ENCODE measurements at regions not wholly inside any gene's neighbourhood (a gene's known extent, or its start where the extent isn't known, plus 50 kb on each side); places are given as distances from the start of the nearest gene placed in this dataset.

DNA sequence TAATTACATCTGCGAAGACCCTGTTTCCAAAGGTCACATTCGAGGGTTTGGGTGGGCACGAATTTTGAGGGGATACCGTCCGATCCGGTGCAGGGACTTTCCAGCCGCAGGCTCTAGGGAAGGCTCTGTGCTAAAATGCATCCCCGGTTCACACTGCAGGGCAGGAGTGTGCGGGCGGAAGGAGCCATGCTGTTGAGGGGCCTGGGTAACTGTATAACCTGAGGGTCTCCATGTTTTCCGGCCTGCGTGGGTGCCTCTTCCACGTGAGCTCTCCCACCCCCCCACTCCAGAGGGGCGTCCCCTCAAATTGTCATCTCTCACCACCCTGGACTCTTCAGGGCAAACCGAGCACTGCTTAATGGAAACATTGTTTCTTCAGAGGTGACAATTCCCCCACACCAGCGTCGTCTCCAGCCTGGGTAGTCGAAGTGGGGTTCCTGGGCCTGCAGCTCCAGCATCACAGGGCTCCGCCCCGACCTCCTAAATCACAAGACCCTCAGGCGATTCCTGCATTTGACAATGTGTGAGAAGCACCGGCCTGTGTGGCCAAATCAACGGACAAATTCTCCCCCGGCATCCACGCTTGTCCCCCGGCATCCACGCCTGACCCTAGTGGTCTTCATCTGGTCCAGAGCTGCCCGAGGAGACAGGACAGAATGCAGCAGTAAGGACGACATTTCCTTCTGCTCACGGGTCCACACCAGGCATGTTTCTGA lies 51.2 kb downstream of the FOXL3 start:
- no peak overlapping the region for H3K4me3 Mint-ChIP-seq

DNA sequence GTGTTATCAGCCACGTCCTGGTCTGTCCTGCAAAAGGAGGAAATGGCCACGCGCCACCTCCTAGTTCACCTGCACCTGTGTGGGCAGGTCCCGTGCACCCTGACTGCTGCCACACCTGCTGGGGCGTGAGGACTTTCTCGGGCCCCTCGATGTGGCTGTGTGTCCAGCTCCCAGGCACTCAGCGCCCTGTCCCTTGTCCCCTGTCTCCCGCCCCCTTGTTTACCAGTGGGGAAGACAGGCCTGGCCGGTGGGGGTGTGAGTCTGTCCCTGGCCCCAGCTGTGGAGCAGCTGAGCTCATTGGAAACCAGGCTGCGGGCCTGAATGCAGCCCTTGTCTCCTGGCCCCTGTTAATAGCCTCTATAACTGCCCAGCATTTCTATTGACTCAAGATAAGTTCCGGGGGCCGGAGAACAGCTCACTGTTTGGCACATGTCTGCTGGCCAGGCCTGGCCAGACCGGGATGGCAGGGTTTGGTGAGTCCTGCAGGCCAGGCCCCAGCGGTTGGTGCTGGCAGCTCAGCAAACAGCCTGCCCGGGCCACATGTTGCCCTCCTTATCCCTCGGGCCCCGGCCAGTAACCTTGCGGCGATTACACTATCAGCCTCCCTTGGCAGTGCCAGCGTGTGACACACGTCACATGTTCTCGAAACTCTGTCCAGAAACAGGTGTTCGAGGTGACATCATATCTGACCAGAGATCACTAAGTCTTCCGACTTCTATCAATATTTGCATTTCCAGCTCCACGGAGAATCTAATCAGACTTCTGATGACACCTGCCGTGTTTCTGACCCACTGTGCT lies 52.1 kb downstream of the FOXL3 start:
- Mint-ChIP-seq H3K4me1 (no peaks in the 10 kb centered on the region), H3K4me3 (no peak overlapping the region), H3K27ac (no peak overlapping the region), H3K27me3 (peaks cover 9% of the 10 kb centered on the region), H3K36me3 (no peaks in the 10 kb centered on the region), H3K9me3 (no peaks in the 10 kb centered on the region)
- DNase-seq (ENCODE audit: low spot score in 2 of 2) (no peak), ATAC-seq (ENCODE audit: low read depth) (no peak)

More for the DNA sequence above, 51.2 kb downstream of the FOXL3 start:
- peaks cover 9% of the 10 kb centered on the region for H3K27me3 Mint-ChIP-seq
- no peaks in the 10 kb centered on the region for H3K4me1 Mint-ChIP-seq
- no peak overlapping the region for H3K27ac Mint-ChIP-seq
- H3K36me3 Mint-ChIP-seq: no peaks in the 10 kb centered on the region
- H3K9me3 Mint-ChIP-seq: no peaks in the 10 kb centered on the region
- no peak for ATAC-seq (ENCODE audit: low read depth)
- DNase-seq (ENCODE audit: low spot score in 2 of 2): no peak

DNA sequence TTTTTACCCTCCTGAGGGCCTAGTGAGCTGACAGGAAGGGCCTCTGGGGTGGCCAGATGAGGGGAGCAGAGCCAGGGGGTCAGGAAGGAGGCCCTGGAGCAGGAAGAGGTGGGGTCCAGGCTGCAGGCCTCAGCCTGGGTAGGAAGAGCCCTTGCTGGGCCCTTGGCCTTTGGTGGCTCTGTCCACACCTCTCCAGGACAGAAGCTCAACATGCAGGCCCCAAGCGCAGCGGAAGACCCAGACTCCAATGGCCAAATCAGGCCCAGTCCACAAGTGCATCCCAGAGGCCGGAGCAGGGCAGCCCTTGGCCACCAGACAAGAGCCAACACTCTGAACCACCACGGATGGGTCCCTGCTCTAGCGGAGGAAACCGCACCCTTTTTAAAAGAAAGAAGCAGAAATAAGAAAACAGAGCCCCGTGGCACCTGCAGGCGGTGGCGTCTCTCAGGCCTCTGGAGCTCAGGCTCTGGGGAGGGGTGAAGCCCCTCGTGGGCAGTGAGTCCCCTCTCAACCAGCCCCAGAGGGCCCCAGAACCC lies 52.8 kb downstream of the FOXL3 start:
- Mint-ChIP-seq H3K4me1 (no peaks in the 10 kb centered on the region), H3K27ac (no peak overlapping the region), H3K4me3 (no peak overlapping the region), H3K27me3 (peaks cover 9% of the 10 kb centered on the region), H3K36me3 (no peaks in the 10 kb centered on the region), H3K9me3 (no peaks in the 10 kb centered on the region)
- DNase-seq (ENCODE audit: low spot score in 2 of 2): no peak
- ATAC-seq (ENCODE audit: low read depth): no peak

DNA sequence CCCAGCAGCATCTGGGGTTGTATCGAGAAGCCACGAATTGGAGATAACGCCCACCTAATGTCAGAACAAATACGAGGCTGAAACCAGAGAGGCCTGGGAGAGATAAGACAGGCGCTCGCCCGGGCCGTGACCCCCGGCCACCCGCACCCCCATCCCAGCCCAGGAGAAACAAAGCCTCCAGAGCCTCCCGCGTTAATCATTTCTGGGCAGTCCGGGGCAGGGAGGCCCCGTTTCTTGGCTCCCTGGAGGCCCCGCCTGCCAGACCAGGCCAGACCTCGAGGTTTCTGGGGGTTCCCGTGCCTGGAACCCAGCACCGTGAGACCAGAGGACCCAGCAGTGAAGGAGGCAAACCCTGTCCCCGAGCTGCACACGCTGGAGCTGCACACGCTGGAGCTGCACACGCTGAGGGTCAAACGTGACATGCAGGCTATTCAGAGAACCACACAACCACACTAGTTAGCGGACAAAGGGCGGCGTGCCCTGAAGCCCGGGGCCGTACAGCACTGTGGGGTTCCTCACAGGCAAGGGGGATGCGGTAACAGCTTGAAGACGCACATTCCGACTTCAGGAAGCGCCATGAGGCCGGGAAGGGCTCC lies 53.4 kb downstream of the FOXL3 start:
- ATAC-seq (ENCODE audit: low read depth) (no peak), DNase-seq (ENCODE audit: low spot score in 2 of 2) (no peak)
- Mint-ChIP-seq H3K9me3 (no peaks in the 10 kb centered on the region), H3K27ac (no peak overlapping the region), H3K36me3 (no peaks in the 10 kb centered on the region), H3K27me3 (peaks cover 9% of the 10 kb centered on the region), H3K4me1 (no peaks in the 10 kb centered on the region), H3K4me3 (no peak overlapping the region)

- H3K36me3 Mint-ChIP-seq: no peaks in the 10 kb centered on the region
- H3K27ac Mint-ChIP-seq: no peak overlapping the region
- no peak for DNase-seq (ENCODE audit: low spot score in 2 of 2)
- no peak overlapping the region for H3K4me3 Mint-ChIP-seq
- no peaks in the 10 kb centered on the region for H3K9me3 Mint-ChIP-seq
- no peaks in the 10 kb centered on the region for H3K4me1 Mint-ChIP-seq
- no peak for ATAC-seq (ENCODE audit: low read depth)
- peaks cover 9% of the 10 kb centered on the region for H3K27me3 Mint-ChIP-seq
Observed at GRCh38 chr7:343864-344607, 54.1 kb downstream of the FOXL3 start.

- DNase-seq (ENCODE audit: low spot score in 2 of 2) (no peak), ATAC-seq (ENCODE audit: low read depth) (no peak)
- no peak overlapping the region for H3K4me3 Mint-ChIP-seq
- no peaks in the 10 kb centered on the region for H3K36me3 Mint-ChIP-seq
- H3K27me3 Mint-ChIP-seq: peaks cover 6% of the 10 kb centered on the region
- H3K27ac Mint-ChIP-seq: no peak overlapping the region
- H3K9me3 Mint-ChIP-seq: no peaks in the 10 kb centered on the region
- H3K4me1 Mint-ChIP-seq: no peaks in the 10 kb centered on the region
Observed at GRCh38 chr7:344608-344994, 54.6 kb downstream of the FOXL3 start.

DNA sequence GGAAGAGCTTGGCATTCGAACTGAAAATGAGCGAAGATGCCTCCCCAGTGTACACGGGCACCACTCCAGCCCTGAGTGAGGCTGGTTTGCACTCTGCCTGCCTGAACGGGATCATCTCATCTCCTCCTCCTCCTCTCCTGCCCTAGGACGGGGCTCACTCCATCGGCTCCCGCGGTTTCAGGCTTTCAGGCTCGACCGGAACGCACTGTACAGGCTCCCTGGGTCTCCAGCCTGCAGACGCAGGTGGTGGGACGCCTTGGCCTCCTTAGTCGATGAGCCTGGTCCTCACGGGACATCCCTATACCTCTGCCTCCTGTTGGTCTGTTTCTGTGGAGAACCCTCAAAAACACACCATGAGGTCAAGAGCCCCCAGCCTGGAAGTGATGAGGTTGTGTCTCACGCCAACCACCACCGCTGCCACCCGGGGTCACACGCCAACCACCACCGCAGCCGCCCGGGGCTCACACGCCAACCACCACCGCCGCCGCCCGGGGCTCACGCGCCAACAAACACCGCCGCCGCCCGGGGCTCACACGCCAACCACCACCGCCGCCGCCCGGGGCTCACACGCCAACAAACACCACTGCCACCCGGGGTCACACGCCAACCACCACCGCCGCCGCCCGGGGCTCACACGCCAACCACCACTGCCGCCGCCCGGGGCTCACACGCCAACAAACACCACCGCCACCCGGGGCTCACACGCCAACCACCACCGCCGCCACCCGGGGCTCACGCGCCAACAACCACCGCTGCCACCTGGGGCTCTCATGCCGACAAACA lies 56.3 kb downstream of the FOXL3 start:
- H3K9me3 Mint-ChIP-seq: no peaks in the 10 kb centered on the region
- H3K4me1 Mint-ChIP-seq: no peaks in the 10 kb centered on the region
- peaks cover 6% of the 10 kb centered on the region for H3K27me3 Mint-ChIP-seq
- no peak overlapping the region for H3K4me3 Mint-ChIP-seq
- ATAC-seq (ENCODE audit: low read depth) (no peak), DNase-seq (ENCODE audit: low spot score in 2 of 2) (no peak)
- H3K36me3 Mint-ChIP-seq: no peaks in the 10 kb centered on the region
- H3K27ac Mint-ChIP-seq: no peak overlapping the region

GRCh38 chr7:347001-347590 lies 57.1 kb downstream of the FOXL3 start:
- peaks cover 3% of the 10 kb centered on the region for H3K36me3 Mint-ChIP-seq
- peaks cover 12% of the 10 kb centered on the region for H3K27me3 Mint-ChIP-seq
- no peak overlapping the region for H3K4me3 Mint-ChIP-seq
- peaks cover 2% of the 10 kb centered on the region for H3K4me1 Mint-ChIP-seq
- no peak overlapping the region for H3K27ac Mint-ChIP-seq
- ATAC-seq (ENCODE audit: low read depth) (no peak), DNase-seq (ENCODE audit: low spot score in 2 of 2) (no peak)
- peaks cover 1% of the 10 kb centered on the region for H3K9me3 Mint-ChIP-seq

- ATAC-seq (ENCODE audit: low read depth) (no peak), DNase-seq (ENCODE audit: low spot score in 2 of 2) (no peak)
- Mint-ChIP-seq H3K27ac (no peak overlapping the region), H3K9me3 (peaks cover 1% of the 10 kb centered on the region), H3K27me3 (peaks cover 12% of the 10 kb centered on the region), H3K36me3 (peaks cover 3% of the 10 kb centered on the region), H3K4me1 (peaks cover 7% of the 10 kb centered on the region), H3K4me3 (no peak overlapping the region)
Observed at GRCh38 chr7:347644-348479, 57.9 kb downstream of the FOXL3 start.

- ATAC-seq (ENCODE audit: low read depth) (no peak), DNase-seq (ENCODE audit: low spot score in 2 of 2) (no peak)
- Mint-ChIP-seq H3K4me3 (no peak overlapping the region), H3K4me1 (peaks cover 7% of the 10 kb centered on the region), H3K9me3 (peaks cover 1% of the 10 kb centered on the region), H3K27ac (no peak overlapping the region), H3K27me3 (peaks cover 11% of the 10 kb centered on the region), H3K36me3 (peaks cover 3% of the 10 kb centered on the region)
Observed at GRCh38 chr7:348480-348844, 58.5 kb downstream of the FOXL3 start.

- peaks cover 7% of the 10 kb centered on the region for H3K4me1 Mint-ChIP-seq
- no peak overlapping the region for H3K4me3 Mint-ChIP-seq
- DNase-seq (ENCODE audit: low spot score in 2 of 2) (no peak), ATAC-seq (ENCODE audit: low read depth) (no peak)
- H3K27ac Mint-ChIP-seq: no peak overlapping the region
- peaks cover 3% of the 10 kb centered on the region for H3K36me3 Mint-ChIP-seq
- H3K27me3 Mint-ChIP-seq: peaks cover 12% of the 10 kb centered on the region
- H3K9me3 Mint-ChIP-seq: peaks cover 1% of the 10 kb centered on the region
Observed at GRCh38 chr7:348962-349743, 59.2 kb downstream of the FOXL3 start.

- no peak overlapping the region for H3K27ac Mint-ChIP-seq
Observed at GRCh38 chr7:351256-351655, 61.3 kb downstream of the FOXL3 start.

More at GRCh38 chr7:351256-351655, 61.3 kb downstream of the FOXL3 start:
- peaks cover 1% of the 10 kb centered on the region for H3K9me3 Mint-ChIP-seq
- no peak for DNase-seq (ENCODE audit: low spot score in 2 of 2)
- no peak for ATAC-seq (ENCODE audit: low read depth)
- peaks cover 7% of the 10 kb centered on the region for H3K4me1 Mint-ChIP-seq
- H3K4me3 Mint-ChIP-seq: no peak overlapping the region
- peaks cover 12% of the 10 kb centered on the region for H3K27me3 Mint-ChIP-seq
- peaks cover 3% of the 10 kb centered on the region for H3K36me3 Mint-ChIP-seq

Data from memory B cell (primary cell).